ENCODE measurements at regions not wholly inside any gene's neighbourhood (a gene's known extent, or its start where the extent isn't known, plus 50 kb on each side); places are given as distances from the start of the nearest gene placed in this dataset.
"Not testable (repeated sequence)": the region's sequence is repeated elsewhere in the genome, so short reads cannot be mapped to it uniquely, and the experiment has no call there.

- not testable (repeated sequence) for TF ChIP-seq CTCF (optimal IDR thresholded peaks at IDR 0.05 in 1 of 3, IDR thresholded peaks at IDR 0.05 in 1 of 3, conservative IDR thresholded peaks at IDR 0.05 in 1 of 3; ENCODE audit: extremely low read depth in 1 of 3, insufficient read depth in 2 of 3, low read length in 3 of 3); EZH2 (IDR thresholded peaks at IDR 0.05; ENCODE audit: low read length)
Measured at GRCh38 chr2:90359887-90360730, 1668.6 kb downstream of the RPIA start.

Measured in keratinocyte (primary cell).